ENCODE measurements at regions not wholly inside any gene's neighbourhood (a gene's known extent, or its start where the extent isn't known, plus 50 kb on each side); places are given as distances from the start of the nearest gene placed in this dataset.

GRCh38 chr16:27665881-27666280, 115.9 kb downstream of the KATNIP start (continued):
- no peak for TF ChIP-seq AR (CRISPR knock-in tag; IDR thresholded peaks at IDR 0.05)
- no peak for TF ChIP-seq GABPB1 (CRISPR knock-in tag; IDR thresholded peaks at IDR 0.05)
- no peak for TF ChIP-seq IRF2 (CRISPR knock-in tag; IDR thresholded peaks at IDR 0.05; ENCODE audit: borderline replicate concordance, low read depth)
- no peak for TF ChIP-seq GRHL2 (CRISPR knock-in tag; IDR thresholded peaks at IDR 0.05; ENCODE audit: insufficient replicate concordance, severe bottlenecking)
- no peak for TF ChIP-seq ZNF532 (CRISPR knock-in tag; IDR thresholded peaks at IDR 0.05; ENCODE audit: borderline replicate concordance)
- TF ChIP-seq RORB (CRISPR knock-in tag; IDR thresholded peaks at IDR 0.05): no peak
- TF ChIP-seq JUN (CRISPR knock-in tag; IDR thresholded peaks at IDR 0.05): no peak

- ChIA-PET POLR2A (no interaction called here), CTCF (interaction anchor here (1.3 to 2.3 kb wide), 5 partner anchors 10 to 197 kb away, joined by 3 to 8 read pairs (median 7); no protein-coding TSS in a partner anchor)
- H3K4me1 Mint-ChIP-seq: peaks cover 3% of the 10 kb centered on the region; the same call in 1 of the 2 replicates
- peaks cover 6% of the 10 kb centered on the region for H3K9me3 Mint-ChIP-seq
- H3K4me3 Mint-ChIP-seq: no peak overlapping the region
- peaks cover 7% of the 10 kb centered on the region; the same call in 1 of the 2 replicates for H3K36me3 Mint-ChIP-seq
- H3K27ac Mint-ChIP-seq: no peak overlapping the region; the same call in 1 of the 2 replicates
- no peaks in the 10 kb centered on the region for H3K27me3 Mint-ChIP-seq (ENCODE audit: low read depth)
- DNase-seq (ENCODE audit: low spot score): no peak
- no peak for ATAC-seq
- TF ChIP-seq ELF4 (CRISPR knock-in tag; IDR thresholded peaks at IDR 0.05; ENCODE audit: low read depth): no peak
- no peak for TF ChIP-seq ESRRA (CRISPR knock-in tag; IDR thresholded peaks at IDR 0.05; ENCODE audit: borderline replicate concordance)
- no peak for TF ChIP-seq PRRX2 (CRISPR knock-in tag; IDR thresholded peaks at IDR 0.05)
- no peak for TF ChIP-seq OVOL2 (CRISPR knock-in tag; IDR thresholded peaks at IDR 0.05; ENCODE audit: borderline replicate concordance)
- TF ChIP-seq ZSCAN18 (CRISPR knock-in tag; IDR thresholded peaks at IDR 0.05): no peak
- TF ChIP-seq IRF2 (CRISPR knock-in tag; IDR thresholded peaks at IDR 0.05; ENCODE audit: borderline replicate concordance, low read depth): no peak
- no peak for TF ChIP-seq FOXP1 (CRISPR knock-in tag; IDR thresholded peaks at IDR 0.05; ENCODE audit: borderline replicate concordance)
- no peak for TF ChIP-seq ZNF416 (CRISPR knock-in tag; IDR thresholded peaks at IDR 0.05)
- TF ChIP-seq MLX (CRISPR knock-in tag; IDR thresholded peaks at IDR 0.05): no peak
- TF ChIP-seq MYBL2 (CRISPR knock-in tag; IDR thresholded peaks at IDR 0.05): no peak
- no peak for TF ChIP-seq NR2C2 (CRISPR knock-in tag; IDR thresholded peaks at IDR 0.05)
- TF ChIP-seq CTCF (IDR thresholded peaks at IDR 0.05): no peak
- TF ChIP-seq NR1H2 (CRISPR knock-in tag; IDR thresholded peaks at IDR 0.05): no peak
- no peak for TF ChIP-seq RORB (CRISPR knock-in tag; IDR thresholded peaks at IDR 0.05)
- no peak for TF ChIP-seq ZBTB21 (CRISPR knock-in tag; IDR thresholded peaks at IDR 0.05; ENCODE audit: borderline replicate concordance)
- no peak for TF ChIP-seq ZNF512 (CRISPR knock-in tag; IDR thresholded peaks at IDR 0.05; ENCODE audit: borderline replicate concordance)
- TF ChIP-seq IRF1 (CRISPR knock-in tag; IDR thresholded peaks at IDR 0.05): no peak
Observed at GRCh38 chr16:27670071-27670810, 120.3 kb downstream of the KATNIP start.

All from WTC11 (cell line).